MM.1S (cell line): ENCODE measurements at regions not wholly inside any gene's neighbourhood (a gene's known extent, or its start where the extent isn't known, plus 50 kb on each side); places are given as distances from the start of the nearest gene placed in this dataset.

Experiments used
- DNase-seq: peaks from one replicate; pipeline ENCODE4 v3.0.0-alpha.2; 2015
- H2AFZ ChIP-seq: fragments of 300-600 bp; sonication (generic); 2 replicates; pipeline ENCODE4 v1.6.0; 2016; ENCODE audit warnings: antibody characterized with exemption, low read length
- H3F3A ChIP-seq: fragments of 300-600 bp; sonication (generic); 2 replicates; pipeline ENCODE4 v1.6.1; 2016; ENCODE audit warnings: mild to moderate bottlenecking, antibody characterized with exemption, low read length, moderate library complexity, mixed read lengths; ENCODE audit not compliant: insufficient read depth
- H3K27ac ChIP-seq: fragments of 300-600 bp; sonication (generic); 2 replicates; pipeline ENCODE4 v1.5.1; 2016; ENCODE audit warnings: mild to moderate bottlenecking, low read length
- H3K27me3 ChIP-seq: fragments of 300-600 bp; sonication (generic); replicated peaks from 2 replicates; pipeline ENCODE4 v1.6.0; 2016; ENCODE audit warnings: low read length; ENCODE audit not compliant: insufficient read depth
- H3K36me3 ChIP-seq: fragments of 300-600 bp; sonication (generic); replicated peaks from 2 replicates; pipeline ENCODE4 v1.6.1; 2016; ENCODE audit warnings: mild to moderate bottlenecking, low read length, mixed read lengths; ENCODE audit not compliant: insufficient read depth
- H3K4me1 ChIP-seq: fragments of 300-600 bp; sonication (generic); 2 replicates; pipeline ENCODE4 v1.6.1; 2016; ENCODE audit warnings: low read length, mixed read lengths
- H3K4me2 ChIP-seq: fragments of 300-600 bp; sonication (generic); 2 replicates; pipeline ENCODE4 v1.6.0; 2016; ENCODE audit warnings: low read depth, low read length
- H3K4me3 ChIP-seq: fragments of 300-600 bp; sonication (generic); 2 replicates; pipeline ENCODE4 v1.5.1; 2016; ENCODE audit warnings: low read length, mixed read lengths
- H3K79me2 ChIP-seq: fragments of 300-600 bp; sonication (generic); 2 replicates; pipeline ENCODE4 v1.6.1; 2016; ENCODE audit warnings: mixed run types, low read length, mixed read lengths
- H3K9ac ChIP-seq: fragments of 300-600 bp; sonication (generic); 2 replicates; pipeline ENCODE4 v1.6.1; 2016; ENCODE audit warnings: low read length, mixed read lengths
- H3K9me2 ChIP-seq: fragments of 300-600 bp; sonication (generic); replicated peaks from 2 replicates; pipeline ENCODE4 v1.6.1; 2016; ENCODE audit warnings: mild to moderate bottlenecking, low read length, mixed read lengths; ENCODE audit not compliant: insufficient read depth
- H3K9me3 ChIP-seq: fragments of 300-600 bp; sonication (generic); replicated peaks from 2 replicates; pipeline ENCODE4 v1.6.1; 2016; ENCODE audit warnings: mild to moderate bottlenecking, low read length, mixed read lengths; ENCODE audit not compliant: insufficient read depth
- H4K20me1 ChIP-seq: fragments of 300-600 bp; sonication (generic); 2 replicates; pipeline ENCODE4 v1.6.1; 2016; ENCODE audit warnings: mild to moderate bottlenecking, low read length, moderate library complexity, mixed read lengths; ENCODE audit not compliant: insufficient read depth
- CTCF ChIP-seq: fragments of 300-600 bp; sonication (generic); IDR thresholded peaks from 2 replicates; pipeline ENCODE4 v1.5.1; 2016; ENCODE audit warnings: antibody characterized with exemption, low read length, mixed read lengths
- EZH2 ChIP-seq: fragments of 300-600 bp; sonication (generic); optimal IDR thresholded peaks from 2 replicates; pipeline ENCODE3; 2017; ENCODE audit warnings: low read depth, mild to moderate bottlenecking, antibody characterized with exemption, low read length, mixed read lengths
- EZH2phosphoT487 ChIP-seq: fragments of 300-600 bp; sonication (generic); IDR thresholded peaks from 2 replicates; pipeline ENCODE4 v1.6.1; 2018; ENCODE audit warnings: antibody characterized with exemption, low read length

GRCh38 chr3:164196477-164196876 lies 881.8 kb downstream of the SI start:
- no peak overlapping the region for H3K27ac ChIP-seq
- no peaks in the 10 kb centered on the region for H3K27me3 ChIP-seq
- no peak for DNase-seq
- no peaks in the 10 kb centered on the region for H4K20me1 ChIP-seq
- no peaks in the 10 kb centered on the region for H3K9me3 ChIP-seq
- no peak overlapping the region for H3K4me2 ChIP-seq
- H2AFZ ChIP-seq = no peak overlapping the region
- no peaks in the 10 kb centered on the region for H3K36me3 ChIP-seq
- H3K9me2 ChIP-seq = no peaks in the 10 kb centered on the region
- no peaks in the 10 kb centered on the region for H3K79me2 ChIP-seq
- TF ChIP-seq EZH2phosphoT487 (no peak), CTCF (no peak), EZH2 (no peak)
- H3K4me1 ChIP-seq = no peaks in the 10 kb centered on the region
- H3F3A ChIP-seq = no peaks in the 10 kb centered on the region
- H3K9ac ChIP-seq = no peak overlapping the region
- H3K4me3 ChIP-seq = no peak overlapping the region

GRCh38 chr3:164194842-164195241 lies 883.5 kb downstream of the SI start:
- Histone ChIP-seq H3K9ac (no peak overlapping the region), H4K20me1 (no peaks in the 10 kb centered on the region), H2AFZ (no peak overlapping the region), H3K79me2 (no peaks in the 10 kb centered on the region), H3K4me1 (no peaks in the 10 kb centered on the region), H3K4me3 (no peak overlapping the region), H3K27me3 (no peaks in the 10 kb centered on the region), H3K9me2 (no peaks in the 10 kb centered on the region), H3K27ac (no peak overlapping the region), H3K36me3 (no peaks in the 10 kb centered on the region), H3K4me2 (no peak overlapping the region), H3K9me3 (no peaks in the 10 kb centered on the region), H3F3A (no peaks in the 10 kb centered on the region)
- DNase-seq = no peak
- TF ChIP-seq EZH2phosphoT487 (no peak), EZH2 (no peak), CTCF (no peak; the same call in 1 of the 2 replicates)

GRCh38 chr3:164192974-164193373 lies 885.3 kb downstream of the SI start:
- Histone ChIP-seq H3K27me3 (no peaks in the 10 kb centered on the region), H3K9me2 (no peaks in the 10 kb centered on the region), H3K9me3 (no peaks in the 10 kb centered on the region), H2AFZ (no peak overlapping the region), H3K4me1 (no peaks in the 10 kb centered on the region), H4K20me1 (no peaks in the 10 kb centered on the region), H3K9ac (no peak overlapping the region), H3K36me3 (no peaks in the 10 kb centered on the region), H3K79me2 (no peaks in the 10 kb centered on the region), H3K27ac (no peak overlapping the region), H3K4me2 (no peak overlapping the region), H3K4me3 (no peak overlapping the region), H3F3A (no peaks in the 10 kb centered on the region)
- no peak for DNase-seq
- TF ChIP-seq EZH2 (no peak), CTCF (no peak), EZH2phosphoT487 (no peak)

GRCh38 chr3:164190566-164190965 lies 887.7 kb downstream of the SI start:
- H3K9ac ChIP-seq = no peak overlapping the region
- no peak for DNase-seq
- H3K79me2 ChIP-seq = no peaks in the 10 kb centered on the region
- H3K4me3 ChIP-seq = no peak overlapping the region
- no peaks in the 10 kb centered on the region for H4K20me1 ChIP-seq
- no peaks in the 10 kb centered on the region for H3K36me3 ChIP-seq
- no peaks in the 10 kb centered on the region for H3F3A ChIP-seq
- no peak overlapping the region for H3K27ac ChIP-seq
- no peaks in the 10 kb centered on the region for H3K9me3 ChIP-seq
- no peaks in the 10 kb centered on the region for H3K9me2 ChIP-seq
- no peaks in the 10 kb centered on the region for H3K27me3 ChIP-seq
- no peak overlapping the region for H3K4me2 ChIP-seq
- no peak overlapping the region for H2AFZ ChIP-seq
- H3K4me1 ChIP-seq = no peaks in the 10 kb centered on the region
- no peak for TF ChIP-seq EZH2
- no peak for TF ChIP-seq CTCF
- TF ChIP-seq EZH2phosphoT487 = no peak
